GM12878 (cell line): ENCODE measurements at regions not wholly inside any gene's neighbourhood (a gene's known extent, or its start where the extent isn't known, plus 50 kb on each side); places are given as distances from the start of the nearest gene placed in this dataset.

Experiments used
- ATAC-seq: fragments of 200-7000 bp; cut with Tn5 transposase; 3 replicates; pipeline ENCODE4 v1.9.1; 2020; ENCODE audit warnings: mild to moderate bottlenecking, moderate library complexity
- BruUV-seq: library from RNA; stranded (reverse); fragments of 400-500 nt; replicated peaks from 2 replicates; lab custom pipeline; 2021; lab: Mats Ljungman, UMichigan
- CTCF ChIA-PET: fragments of 300-600 bp; sonication (Branson Sonifier 250); formaldehyde crosslinking; extraction: SDS; loops from one replicate; lab custom pipeline; 2021; ENCODE audit warnings: inconsistent platforms; lab: Yijun Ruan, JAX
- POLR2A ChIA-PET: fragments of 350-600 bp; formaldehyde crosslinking; extraction: SDS; loops from one replicate; lab custom pipeline; 2021; ENCODE audit warnings: inconsistent platforms; lab: Charles Lee
- RAD21 ChIA-PET: fragments of 300-600 bp; sonication (Branson Sonifier 250); formaldehyde crosslinking; loops from one replicate; lab custom pipeline; 2023; ENCODE audit warnings: antibody characterized with exemption; ENCODE audit not compliant: unreplicated experiment; lab: Charles Lee
- SMC1A ChIA-PET: fragments of 300-600 bp; sonication (Branson Sonifier 250); formaldehyde crosslinking; loops from one replicate; lab custom pipeline; 2023; ENCODE audit not compliant: unreplicated experiment, uncharacterized antibody; lab: Charles Lee
- DNase-seq: peaks from one replicate; pipeline ENCODE4 v3.0.0-alpha.2; 2011; ENCODE audit warnings: low read depth, low spot score
- FAIRE-seq: peaks from 3 replicates; lab custom pipeline; 2011; peaks lifted over from hg19 to GRCh38; lab: Jason Lieb, UNC
- H2AFZ ChIP-seq: 2 replicates; pipeline ENCODE4 v1.6.0; 2011; ENCODE audit warnings: low read depth, low read length, control low read depth; ENCODE audit not compliant: control insufficient read depth
- H3K27ac ChIP-seq: 2 replicates; pipeline ENCODE4 v1.5.1; 2011; ENCODE audit warnings: control low read depth; ENCODE audit not compliant: control insufficient read depth, insufficient read depth
- H3K27me3 ChIP-seq, 2 experiments: replicated peaks in 1 of 2; 2 replicates each; pipeline versions ENCODE4 v1.6.0 to v1.6.1; 2011; ENCODE audit warnings: low read length in 1 of 2; ENCODE audit not compliant: control insufficient read depth in 2 of 2, insufficient read depth in 2 of 2
- H3K36me3 ChIP-seq, 2 experiments: 2 replicates each; pipeline ENCODE4 v1.5.1; 2011; ENCODE audit warnings: low read length in 1 of 2; ENCODE audit not compliant: control insufficient read depth in 2 of 2, insufficient read depth in 2 of 2
- H3K4me1 ChIP-seq: 2 replicates; pipeline ENCODE4 v1.6.1; 2011; ENCODE audit warnings: mild to moderate bottlenecking, low read length, moderate library complexity, mixed read lengths; ENCODE audit not compliant: control insufficient read depth, insufficient read depth
- H3K4me2 ChIP-seq: 2 replicates; pipeline ENCODE4 v1.6.0; 2011; ENCODE audit warnings: control low read depth; ENCODE audit not compliant: control insufficient read depth, insufficient read depth
- H3K4me3 ChIP-seq: fragments of 200-600 bp; sonication (generic); 2 replicates; pipeline ENCODE4 v1.5.1; 2016
- H3K79me2 ChIP-seq: 2 replicates; pipeline ENCODE4 v1.6.0; 2011; ENCODE audit warnings: low read length; ENCODE audit not compliant: control insufficient read depth, insufficient read depth
- H3K9ac ChIP-seq: 2 replicates; pipeline ENCODE4 v1.8.0; 2011; ENCODE audit warnings: low read length, control low read depth, mixed read lengths; ENCODE audit not compliant: control insufficient read depth, insufficient read depth
- H3K9me3 ChIP-seq: replicated peaks from 3 replicates; pipeline ENCODE4 v1.5.1; 2011; ENCODE audit warnings: mild to moderate bottlenecking, low read length; ENCODE audit not compliant: control insufficient read depth, insufficient read depth
- H4K20me1 ChIP-seq: 2 replicates; pipeline ENCODE4 v1.6.0; 2011; ENCODE audit not compliant: control insufficient read depth, insufficient read depth
- BCL11A ChIP-seq: IDR thresholded peaks from 2 replicates; pipeline ENCODE4 v1.6.1; 2011; ENCODE audit warnings: low read depth, low read length
- BHLHE40 ChIP-seq, 2 experiments: fragments of 450-650 bp in 1 of 2; IDR thresholded peaks; 2 replicates each; pipeline ENCODE4 v1.6.1; 2011 to 2017; ENCODE audit warnings: low read depth in 2 of 2, borderline replicate concordance in 1 of 2, improper control_type of control experiment in 1 of 2, low read length in 1 of 2, mild to moderate bottlenecking in 1 of 2
- BMI1 ChIP-seq: fragments of 450-650 bp; IDR thresholded peaks from 2 replicates; pipeline ENCODE4 v1.6.1; 2016; ENCODE audit warnings: mild to moderate bottlenecking, moderate library complexity, borderline replicate concordance
- CEBPB ChIP-seq, 2 experiments: fragments of 150-350 bp in 1 of 2; IDR thresholded peaks; 2 replicates each; pipeline ENCODE4 v1.6.1; 2012 to 2014; ENCODE audit warnings: low read depth in 2 of 2, low read length in 2 of 2, borderline replicate concordance in 1 of 2, inconsistent platforms in 1 of 2
- CHD1 ChIP-seq: IDR thresholded peaks from 2 replicates; pipeline ENCODE4 v1.6.1; 2012; ENCODE audit warnings: low read depth, low read length, improper control_type of control experiment
- LARP7 ChIP-seq: fragments of 450-650 bp; IDR thresholded peaks from 2 replicates; pipeline ENCODE4 v1.6.1; 2017; ENCODE audit warnings: mild to moderate bottlenecking
- NBN ChIP-seq: fragments of 450-650 bp; IDR thresholded peaks from 2 replicates; pipeline ENCODE4 v1.6.1; 2016
- NFIC ChIP-seq: IDR thresholded peaks from 2 replicates; pipeline ENCODE4 v1.6.1; 2012; ENCODE audit warnings: low read depth, mild to moderate bottlenecking, inconsistent platforms, low read length, moderate library complexity
- POLR2AphosphoS5 ChIP-seq: IDR thresholded peaks from 2 replicates; pipeline ENCODE4 v1.6.1; 2011; ENCODE audit warnings: mild to moderate bottlenecking, low read length, inconsistent platforms
- SMAD5 ChIP-seq: IDR thresholded peaks from 2 replicates; pipeline ENCODE4 v1.6.1; 2016; ENCODE audit warnings: antibody characterized with exemption, low read depth
- SREBF2 ChIP-seq: IDR thresholded peaks from 2 replicates; pipeline ENCODE4 v1.6.1; 2012; ENCODE audit warnings: mild to moderate bottlenecking, low read length
- TBL1XR1 ChIP-seq: IDR thresholded peaks from 2 replicates; pipeline ENCODE4 v1.6.1; 2012; ENCODE audit warnings: low read depth, low read length, improper control_type of control experiment
- YBX1 ChIP-seq: fragments of 450-650 bp; IDR thresholded peaks from 2 replicates; pipeline ENCODE4 v1.6.1; 2016; ENCODE audit warnings: antibody characterized with exemption
- ZBED1 ChIP-seq: IDR thresholded peaks from 2 replicates; pipeline ENCODE4 v1.6.1; 2016; ENCODE audit warnings: borderline replicate concordance
- WGBS: methylation state at CpG from one replicate; pipeline ENCODE4 v1.1.6; 2016; ENCODE audit warnings: low lambda C conversion rate; ENCODE audit not compliant: insufficient replicate concordance, insufficient coverage; ENCODE audit errors: missing lambda C conversion rate; 5-methylcytosine and 5-hydroxymethylcytosine counted together
- in situ Hi-C: fragments of 300-500 bp; cut with MboI; formaldehyde crosslinking; loops from 9 replicates; pipeline ENCODE4 v1.14.3; 2018; ENCODE audit warnings: mixed read lengths
- intact Hi-C: fragments of 100-400 bp; cut with micrococcal nuclease; formaldehyde crosslinking; loops from one replicate; pipeline ENCODE4 v1.14.2; 2022; ENCODE audit not compliant: unreplicated experiment
- TF ChIP-seq, protein P1 (sequence below): fragments of 450-650 bp; formaldehyde crosslinking; IDR thresholded peaks from 2 replicates; pipeline ENCODE4 v1.4.0; 2022; ENCODE audit warnings: mild to moderate bottlenecking, moderate library complexity
- TF ChIP-seq, protein P2 (sequence below): IDR thresholded peaks from 2 replicates; pipeline ENCODE4 v1.6.1; 2011; ENCODE audit warnings: low read depth, mild to moderate bottlenecking, low read length, moderate library complexity, borderline replicate concordance; ENCODE audit errors: extremely low read depth

DNA sequence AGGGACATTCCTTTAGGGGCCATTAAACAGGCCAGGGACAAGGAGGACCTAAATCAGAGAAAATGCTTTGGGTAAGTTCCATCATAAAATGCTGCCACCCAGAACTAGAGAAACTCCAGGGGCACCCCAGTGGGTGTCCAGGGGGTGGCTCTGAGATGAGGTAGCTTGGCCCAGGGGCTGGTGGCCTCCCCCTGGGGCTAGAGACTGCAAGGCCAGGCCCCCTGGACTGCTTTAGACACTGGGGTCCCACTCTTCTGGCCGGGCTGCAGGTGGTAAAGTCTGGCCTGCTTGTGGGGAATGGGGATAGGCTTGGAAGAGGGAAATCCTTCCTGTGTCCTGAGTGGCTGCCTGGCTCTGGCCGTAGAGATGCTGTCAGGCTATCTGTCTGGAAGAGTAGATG is 169.6 kb upstream of the PODXL start:
- Histone ChIP-seq H4K20me1 (no peaks in the 10 kb centered on the region), H3K4me2 (no peak overlapping the region), H2AFZ (no peak overlapping the region), H3K36me3 (no peaks in the 10 kb centered on the region), H3K4me1 (no peaks in the 10 kb centered on the region), H3K9me3 (no peaks in the 10 kb centered on the region), H3K27me3 (no peaks in the 10 kb centered on the region; a peak in 1 of 4 replicates), H3K79me2 (no peaks in the 10 kb centered on the region), H3K27ac (no peak overlapping the region), H3K4me3 (no peak overlapping the region), H3K9ac (no peak overlapping the region)
- TF ChIP-seq, protein P1, sequence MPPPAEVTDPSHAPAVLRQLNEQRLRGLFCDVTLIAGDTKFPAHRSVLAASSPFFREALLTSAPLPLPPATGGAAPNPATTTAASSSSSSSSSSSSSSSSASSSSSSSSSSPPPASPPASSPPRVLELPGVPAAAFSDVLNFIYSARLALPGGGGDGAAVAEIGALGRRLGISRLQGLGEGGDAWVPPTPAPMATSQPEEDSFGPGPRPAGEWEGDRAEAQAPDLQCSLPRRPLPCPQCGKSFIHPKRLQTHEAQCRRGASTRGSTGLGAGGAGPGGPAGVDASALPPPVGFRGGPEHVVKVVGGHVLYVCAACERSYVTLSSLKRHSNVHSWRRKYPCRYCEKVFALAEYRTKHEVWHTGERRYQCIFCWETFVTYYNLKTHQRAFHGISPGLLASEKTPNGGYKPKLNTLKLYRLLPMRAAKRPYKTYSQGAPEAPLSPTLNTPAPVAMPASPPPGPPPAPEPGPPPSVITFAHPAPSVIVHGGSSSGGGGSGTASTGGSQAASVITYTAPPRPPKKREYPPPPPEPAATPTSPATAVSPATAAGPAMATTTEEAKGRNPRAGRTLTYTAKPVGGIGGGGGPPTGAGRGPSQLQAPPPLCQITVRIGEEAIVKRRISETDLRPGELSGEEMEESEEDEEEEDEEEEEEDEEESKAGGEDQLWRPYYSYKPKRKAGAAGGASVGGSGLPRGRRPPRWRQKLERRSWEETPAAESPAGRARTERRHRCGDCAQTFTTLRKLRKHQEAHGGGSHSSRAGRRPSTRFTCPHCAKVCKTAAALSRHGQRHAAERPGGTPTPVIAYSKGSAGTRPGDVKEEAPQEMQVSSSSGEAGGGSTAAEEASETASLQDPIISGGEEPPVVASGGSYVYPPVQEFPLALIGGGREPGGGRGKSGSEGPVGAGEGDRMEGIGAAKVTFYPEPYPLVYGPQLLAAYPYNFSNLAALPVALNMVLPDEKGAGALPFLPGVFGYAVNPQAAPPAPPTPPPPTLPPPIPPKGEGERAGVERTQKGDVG = no peak
- no peak for TF ChIP-seq POLR2AphosphoS5
- TF ChIP-seq NFIC = no peak
- TF ChIP-seq NBN = no peak
- no peak for TF ChIP-seq CEBPB (IDR thresholded peaks at IDR 0.05; ENCODE audit: borderline replicate concordance in 1 of 2, low read depth in 2 of 2, low read length in 2 of 2)
- no peak for TF ChIP-seq BHLHE40 (IDR thresholded peaks at IDR 0.05; ENCODE audit: borderline replicate concordance in 1 of 2, low read depth in 2 of 2, low read length in 1 of 2)
- no peak for TF ChIP-seq SMAD5
- no peak for TF ChIP-seq LARP7
- TF ChIP-seq YBX1 = no peak
- TF ChIP-seq CHD1 = no peak
- no peak for TF ChIP-seq BCL11A
- no peak for TF ChIP-seq TBL1XR1
- TF ChIP-seq ZBED1 = no peak
- TF ChIP-seq, protein P2, sequence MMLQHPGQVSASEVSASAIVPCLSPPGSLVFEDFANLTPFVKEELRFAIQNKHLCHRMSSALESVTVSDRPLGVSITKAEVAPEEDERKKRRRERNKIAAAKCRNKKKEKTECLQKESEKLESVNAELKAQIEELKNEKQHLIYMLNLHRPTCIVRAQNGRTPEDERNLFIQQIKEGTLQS = no peak
- no peak for TF ChIP-seq SREBF2
- no peak for TF ChIP-seq BMI1
- ChIA-PET CTCF (no interaction called here), RAD21 (no interaction called here), POLR2A (no interaction called here), SMC1A (no interaction called here)
- in situ Hi-C loops = no loop called here
- intact Hi-C loops = no loop called here
- no peak for DNase-seq
- ATAC-seq = no peak
- no TSS peak for BruUV-seq
- WGBS = 0% methylated on average over 2 of the region's 2 CpGs
- FAIRE-seq = no peak
